ENCODE measurements at regions not wholly inside any gene's neighbourhood (a gene's known extent, or its start where the extent isn't known, plus 50 kb on each side); places are given as distances from the start of the nearest gene placed in this dataset.
"Not testable (repeated sequence)": the region's sequence is repeated elsewhere in the genome, so short reads cannot be mapped to it uniquely, and the experiment has no call there.

DNA sequence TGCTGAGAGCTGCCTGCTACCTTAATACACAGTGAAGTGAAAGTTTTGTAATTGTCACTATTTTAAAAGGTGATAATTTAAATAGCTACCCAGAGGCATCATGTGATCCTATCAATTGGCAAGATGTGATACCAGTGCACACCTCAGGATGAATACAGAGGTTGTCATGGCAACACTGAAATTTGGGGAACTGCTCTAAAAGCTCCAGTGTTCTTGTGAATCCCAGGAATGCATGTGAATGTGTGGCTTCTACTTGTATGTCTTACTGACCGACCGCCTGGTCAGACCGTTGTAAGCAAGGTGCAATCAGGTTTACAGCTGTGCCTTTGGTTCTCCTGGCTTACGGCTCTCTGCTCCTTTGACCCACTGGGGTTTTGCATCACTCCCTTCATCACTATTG is 146.3 kb upstream of the GJE1 start:
- Histone ChIP-seq H3K27me3 (ENCODE audit: control insufficient read depth in 2 of 2, insufficient read depth in 1 of 2, low read length in 1 of 2) (no peaks in the 10 kb centered on the region), H3K27ac (ENCODE audit: low read depth in 1 of 2, low read length in 1 of 2) (no peak overlapping the region), H3K4me3 (ENCODE audit: low read length in 2 of 2) (no peak overlapping the region), H3K9me3 (ENCODE audit: control insufficient read depth in 2 of 2, insufficient read depth in 1 of 2, low read length in 1 of 2) (no peaks in the 10 kb centered on the region), H3K36me3 (ENCODE audit: control insufficient read depth in 2 of 2, insufficient read depth in 2 of 2, low read length in 1 of 2) (no peaks in the 10 kb centered on the region), H3K4me1 (ENCODE audit: control insufficient read depth in 2 of 2, insufficient read depth in 2 of 2, low read length in 2 of 2) (no peaks in the 10 kb centered on the region)
- no peak for DNase-seq (ENCODE audit: low read depth in 6 of 9, low spot score in 9 of 9)
- WGBS = 95% methylated on average over 4 of the region's 4 CpGs

DNA sequence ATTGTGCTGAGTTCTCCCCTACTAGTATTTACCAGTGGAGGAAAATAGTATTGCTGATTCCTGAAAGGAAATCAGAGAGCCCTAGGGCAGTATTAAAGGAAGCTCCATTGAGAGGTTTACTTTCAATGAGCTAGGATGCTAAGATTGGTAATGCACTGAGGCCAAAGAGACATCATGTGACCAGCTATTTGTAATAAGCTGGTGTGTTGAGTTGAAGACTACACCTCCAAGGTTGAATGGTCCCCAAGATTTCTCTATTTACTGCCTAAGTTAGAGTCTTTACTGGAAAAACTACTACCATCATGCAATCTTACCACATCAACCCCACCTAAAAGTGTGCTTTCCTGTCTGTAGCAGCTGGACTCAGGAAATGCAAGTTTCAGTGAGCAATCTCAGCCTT is 151.5 kb upstream of the GJE1 start:
- no peak for DNase-seq (ENCODE audit: low read depth in 6 of 9, low spot score in 9 of 9)
- Histone ChIP-seq H3K4me3 (ENCODE audit: low read length in 2 of 2) (no peak overlapping the region), H3K36me3 (ENCODE audit: control insufficient read depth in 2 of 2, insufficient read depth in 2 of 2, low read length in 1 of 2) (no peaks in the 10 kb centered on the region), H3K9me3 (ENCODE audit: control insufficient read depth in 2 of 2, insufficient read depth in 1 of 2, low read length in 1 of 2) (no peaks in the 10 kb centered on the region), H3K4me1 (ENCODE audit: control insufficient read depth in 2 of 2, insufficient read depth in 2 of 2, low read length in 2 of 2) (no peaks in the 10 kb centered on the region), H3K27ac (ENCODE audit: low read depth in 1 of 2, low read length in 1 of 2) (no peak overlapping the region), H3K27me3 (ENCODE audit: control insufficient read depth in 2 of 2, insufficient read depth in 1 of 2, low read length in 1 of 2) (no peaks in the 10 kb centered on the region)

DNA sequence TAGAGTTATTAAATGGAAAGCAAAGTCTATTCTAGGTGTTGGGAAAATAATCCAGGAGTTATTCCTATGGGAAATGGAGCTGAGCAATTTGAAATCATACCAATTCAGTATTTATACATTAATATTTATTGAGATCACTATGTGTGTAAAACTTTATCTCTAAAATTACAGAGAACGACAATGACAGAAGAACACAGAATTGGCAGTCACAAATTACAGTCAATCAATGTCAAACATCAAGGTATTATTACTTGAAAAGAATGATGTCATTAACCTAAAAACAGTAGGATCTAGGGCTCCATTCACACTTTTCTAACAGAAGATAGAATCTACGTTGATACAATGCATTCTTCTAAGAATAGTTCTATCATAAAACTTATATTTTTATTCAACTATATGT is 154.9 kb upstream of the GJE1 start:
- no peaks in the 10 kb centered on the region for H3K36me3 ChIP-seq (ENCODE audit: control insufficient read depth in 2 of 2, insufficient read depth in 2 of 2, low read length in 1 of 2)
- H3K9me3 ChIP-seq (ENCODE audit: control insufficient read depth in 2 of 2, insufficient read depth in 1 of 2, low read length in 1 of 2) = no peaks in the 10 kb centered on the region
- H3K27ac ChIP-seq (ENCODE audit: low read depth in 1 of 2, low read length in 1 of 2) = no peak overlapping the region
- no peak for DNase-seq (ENCODE audit: low read depth in 6 of 9, low spot score in 9 of 9)
- H3K27me3 ChIP-seq (ENCODE audit: control insufficient read depth in 2 of 2, insufficient read depth in 1 of 2, low read length in 1 of 2) = no peaks in the 10 kb centered on the region
- H3K4me3 ChIP-seq (ENCODE audit: low read length in 2 of 2) = no peak overlapping the region
- WGBS = 94% methylated on average over 2 of the region's 2 CpGs
- no peaks in the 10 kb centered on the region for H3K4me1 ChIP-seq (ENCODE audit: control insufficient read depth in 2 of 2, insufficient read depth in 2 of 2, low read length in 2 of 2)

DNA sequence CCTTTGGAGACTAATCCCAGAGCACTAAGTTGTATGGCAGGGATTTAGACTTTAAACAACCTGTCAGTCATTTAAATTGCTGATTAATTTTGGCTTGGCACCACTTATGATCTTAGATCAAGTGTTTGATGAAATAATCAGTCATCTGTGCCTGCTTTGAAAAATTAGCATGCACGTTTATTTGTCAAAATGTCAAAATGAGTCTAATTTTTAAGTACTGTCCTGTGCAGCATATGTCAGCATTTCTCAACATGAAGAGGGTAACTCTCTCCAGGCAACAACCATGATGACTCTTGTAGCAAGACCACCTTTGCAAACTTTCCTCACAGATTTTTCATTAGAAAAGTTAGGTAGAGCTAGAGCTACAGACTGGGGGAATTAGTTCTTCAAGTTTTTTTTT is 155.7 kb upstream of the GJE1 start:
- H3K27ac ChIP-seq (ENCODE audit: low read depth in 1 of 2, low read length in 1 of 2) = no peak overlapping the region
- WGBS = 93% methylated on average over 1 of the region's 1 CpG
- no peaks in the 10 kb centered on the region for H3K4me1 ChIP-seq (ENCODE audit: control insufficient read depth in 2 of 2, insufficient read depth in 2 of 2, low read length in 2 of 2)
- H3K9me3 ChIP-seq (ENCODE audit: control insufficient read depth in 2 of 2, insufficient read depth in 1 of 2, low read length in 1 of 2) = no peaks in the 10 kb centered on the region
- H3K36me3 ChIP-seq (ENCODE audit: control insufficient read depth in 2 of 2, insufficient read depth in 2 of 2, low read length in 1 of 2) = no peaks in the 10 kb centered on the region
- no peaks in the 10 kb centered on the region for H3K27me3 ChIP-seq (ENCODE audit: control insufficient read depth in 2 of 2, insufficient read depth in 1 of 2, low read length in 1 of 2)
- H3K4me3 ChIP-seq (ENCODE audit: low read length in 2 of 2) = no peak overlapping the region
- DNase-seq (ENCODE audit: low read depth in 6 of 9, low spot score in 9 of 9) = no peak

DNA sequence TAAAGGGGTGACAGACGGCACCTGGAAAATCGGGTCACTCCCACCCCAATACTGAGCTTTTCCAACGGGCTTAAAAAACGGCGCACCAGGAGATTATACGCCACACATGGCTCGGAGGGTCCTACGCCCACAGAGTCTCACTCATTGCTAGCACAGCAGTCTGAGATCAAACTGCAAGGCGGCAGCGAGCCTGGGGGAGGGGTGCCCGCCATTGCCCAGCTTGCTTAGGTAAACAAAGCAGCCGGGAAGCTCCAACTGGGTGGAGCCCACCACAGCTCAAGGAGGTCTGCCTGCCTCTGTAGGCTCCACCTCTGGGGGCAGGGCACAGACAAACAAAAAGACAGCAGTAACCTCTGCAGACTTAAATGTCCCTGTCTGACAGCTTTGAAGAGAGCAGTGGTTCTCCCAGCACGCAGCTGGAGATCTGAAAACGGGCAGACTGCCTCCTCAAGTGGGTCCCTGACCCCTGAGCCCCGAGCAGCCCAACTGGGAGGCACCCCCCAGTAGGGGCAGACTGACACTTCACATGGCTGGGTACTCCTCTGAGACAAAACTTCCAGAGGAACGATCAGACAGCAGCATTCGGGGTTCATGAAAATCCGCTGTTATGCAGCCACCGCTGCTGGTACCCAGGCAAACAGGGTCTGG is 162.8 kb upstream of the GJE1 start:
- not testable (repeated sequence) for H3K4me3 ChIP-seq (ENCODE audit: low read length in 2 of 2); H3K4me1 ChIP-seq (ENCODE audit: control insufficient read depth in 2 of 2, insufficient read depth in 2 of 2, low read length in 2 of 2); H3K36me3 ChIP-seq (ENCODE audit: control insufficient read depth in 2 of 2, insufficient read depth in 2 of 2, low read length in 1 of 2); H3K27ac ChIP-seq (ENCODE audit: low read depth in 1 of 2, low read length in 1 of 2); DNase-seq (ENCODE audit: low read depth in 6 of 9, low spot score in 9 of 9); H3K27me3 ChIP-seq (ENCODE audit: control insufficient read depth in 2 of 2, insufficient read depth in 1 of 2, low read length in 1 of 2)
- peaks cover 0 to 13% of the 10 kb centered on the region in 2 donors for H3K9me3 ChIP-seq (ENCODE audit: control insufficient read depth in 2 of 2, insufficient read depth in 1 of 2, low read length in 1 of 2)
- WGBS = 94% methylated on average over 19 of the region's 19 CpGs

DNA sequence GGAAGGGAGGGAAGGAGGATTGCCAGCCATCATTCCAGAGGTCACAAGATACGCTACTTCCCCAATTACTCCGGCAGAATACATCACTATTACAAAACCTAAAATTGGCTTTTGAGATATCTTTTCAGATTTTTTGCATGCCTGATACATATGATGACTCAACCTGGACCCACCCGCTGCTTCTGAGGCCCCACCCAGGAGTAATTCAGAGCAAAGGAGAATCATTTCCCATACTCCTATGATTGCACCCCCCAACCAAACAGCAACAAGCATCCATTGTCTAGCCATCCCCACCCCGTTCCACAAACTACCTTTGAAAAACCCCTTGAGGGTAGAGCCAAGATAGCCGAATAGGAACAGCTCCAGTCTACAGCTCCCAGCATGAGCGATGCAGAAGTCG is 163.5 kb upstream of the GJE1 start:
- no peak for DNase-seq (ENCODE audit: low read depth in 6 of 9, low spot score in 9 of 9)
- 95% methylated on average over 7 of the region's 7 CpGs for WGBS
- Histone ChIP-seq H3K9me3 (ENCODE audit: control insufficient read depth in 2 of 2, insufficient read depth in 1 of 2, low read length in 1 of 2) (peaks cover 0 to 13% of the 10 kb centered on the region in 2 donors), H3K4me1 (ENCODE audit: control insufficient read depth in 2 of 2, insufficient read depth in 2 of 2, low read length in 2 of 2) (no peaks in the 10 kb centered on the region), H3K27ac (ENCODE audit: low read depth in 1 of 2, low read length in 1 of 2) (no peak overlapping the region), H3K36me3 (ENCODE audit: control insufficient read depth in 2 of 2, insufficient read depth in 2 of 2, low read length in 1 of 2) (no peaks in the 10 kb centered on the region), H3K4me3 (ENCODE audit: low read length in 2 of 2) (no peak overlapping the region), H3K27me3 (ENCODE audit: control insufficient read depth in 2 of 2, insufficient read depth in 1 of 2, low read length in 1 of 2) (no peaks in the 10 kb centered on the region)

DNA sequence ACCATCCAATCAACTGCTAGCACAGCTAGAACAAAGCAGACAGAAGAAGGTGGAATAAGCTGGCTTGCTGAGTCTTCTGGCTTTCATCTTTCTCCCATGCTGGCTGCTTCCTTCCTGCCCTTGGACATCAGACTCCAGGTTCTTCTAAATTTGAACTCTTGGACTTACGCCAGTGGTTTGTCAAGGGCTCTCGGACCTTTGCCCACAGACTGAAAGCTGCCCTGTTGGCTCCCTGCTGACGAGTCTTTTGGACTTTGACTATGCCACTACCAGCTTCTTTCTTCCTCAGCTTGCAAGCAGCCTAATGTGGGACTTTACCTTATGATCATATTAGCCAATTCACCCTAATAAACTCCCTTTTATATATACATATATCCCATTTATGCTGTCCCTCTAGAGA is 164.1 kb upstream of the GJE1 start:
- peaks cover 0 to 13% of the 10 kb centered on the region in 2 donors for H3K9me3 ChIP-seq (ENCODE audit: control insufficient read depth in 2 of 2, insufficient read depth in 1 of 2, low read length in 1 of 2)
- WGBS = 95% methylated on average over 3 of the region's 3 CpGs
- no peak overlapping the region for H3K4me3 ChIP-seq (ENCODE audit: low read length in 2 of 2)
- no peaks in the 10 kb centered on the region for H3K4me1 ChIP-seq (ENCODE audit: control insufficient read depth in 2 of 2, insufficient read depth in 2 of 2, low read length in 2 of 2)
- no peaks in the 10 kb centered on the region for H3K27me3 ChIP-seq (ENCODE audit: control insufficient read depth in 2 of 2, insufficient read depth in 1 of 2, low read length in 1 of 2)
- DNase-seq (ENCODE audit: low read depth in 6 of 9, low spot score in 9 of 9) = no peak
- no peak overlapping the region for H3K27ac ChIP-seq (ENCODE audit: low read depth in 1 of 2, low read length in 1 of 2)
- no peaks in the 10 kb centered on the region for H3K36me3 ChIP-seq (ENCODE audit: control insufficient read depth in 2 of 2, insufficient read depth in 2 of 2, low read length in 1 of 2)

DNA sequence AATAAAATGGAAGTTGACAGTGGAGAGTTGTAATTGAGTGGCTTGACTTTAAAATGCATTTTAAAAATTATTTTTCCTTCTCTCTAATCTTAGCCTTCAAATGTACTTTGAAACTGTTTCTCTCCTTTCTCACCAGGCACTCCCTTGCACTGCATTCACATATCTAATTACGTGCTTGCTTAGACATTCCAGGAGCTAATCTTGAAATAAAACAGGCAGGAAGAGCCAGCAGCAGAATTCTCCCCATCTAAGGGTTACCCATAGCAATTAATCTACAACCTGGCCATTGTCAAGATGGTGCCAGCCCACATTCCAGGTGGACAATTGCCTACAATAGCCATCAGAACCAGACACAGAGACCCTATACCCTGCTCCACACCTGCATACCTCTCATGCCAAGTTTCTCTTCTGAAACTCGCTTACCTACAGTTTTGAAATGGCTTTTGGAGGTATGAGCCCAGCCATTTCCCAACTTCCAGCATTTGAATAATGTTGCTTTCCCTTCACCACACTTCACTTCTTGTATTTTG is 167.6 kb upstream of the GJE1 start:
- H3K36me3 ChIP-seq (ENCODE audit: control insufficient read depth in 2 of 2, insufficient read depth in 2 of 2, low read length in 1 of 2) = no peaks in the 10 kb centered on the region
- 92% methylated on average over 2 of the region's 2 CpGs for WGBS
- H3K9me3 ChIP-seq (ENCODE audit: control insufficient read depth in 2 of 2, insufficient read depth in 1 of 2, low read length in 1 of 2) = peaks cover 0 to 13% of the 10 kb centered on the region in 2 donors
- no peaks in the 10 kb centered on the region for H3K4me1 ChIP-seq (ENCODE audit: control insufficient read depth in 2 of 2, insufficient read depth in 2 of 2, low read length in 2 of 2)
- no peak overlapping the region for H3K27ac ChIP-seq (ENCODE audit: low read depth in 1 of 2, low read length in 1 of 2)
- no peak for DNase-seq (ENCODE audit: low read depth in 6 of 9, low spot score in 9 of 9)
- H3K27me3 ChIP-seq (ENCODE audit: control insufficient read depth in 2 of 2, insufficient read depth in 1 of 2, low read length in 1 of 2) = no peaks in the 10 kb centered on the region
- no peak overlapping the region for H3K4me3 ChIP-seq (ENCODE audit: low read length in 2 of 2)

DNA sequence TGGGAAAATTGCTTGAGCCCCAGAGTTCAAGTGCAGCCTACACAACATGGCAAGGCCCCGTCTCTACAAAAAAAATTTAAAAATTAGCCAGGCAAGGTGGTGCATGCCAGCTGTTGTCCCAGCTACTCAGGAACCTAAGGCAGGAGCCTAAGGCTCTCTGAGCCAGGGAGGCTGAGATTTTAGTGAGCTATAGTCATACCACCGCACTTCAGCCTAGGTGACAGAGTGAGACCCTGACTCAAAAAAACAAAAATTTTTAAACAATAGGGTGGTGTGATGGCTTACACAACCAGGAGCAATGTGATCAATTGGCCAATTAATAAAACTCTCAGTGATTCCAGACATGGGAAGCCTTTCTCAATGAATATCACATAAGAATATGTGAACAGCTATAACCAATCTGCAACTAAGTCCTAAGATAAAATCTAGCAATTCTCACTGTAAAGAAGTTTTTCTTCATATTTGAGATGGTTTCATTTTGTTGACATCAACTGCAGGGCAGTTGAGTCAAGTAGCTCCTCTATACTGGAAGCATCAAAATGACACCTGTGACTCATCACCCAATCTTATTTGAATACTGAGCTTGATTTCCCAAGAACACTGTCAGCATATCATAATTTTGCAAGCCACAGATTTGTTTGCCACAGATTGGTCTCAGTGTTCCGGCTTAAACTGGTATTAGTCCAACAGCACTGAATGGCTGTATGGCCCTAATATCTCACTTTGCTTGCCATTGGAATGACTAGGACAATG is 169.0 kb upstream of the GJE1 start:
- no peak overlapping the region for H3K27ac ChIP-seq (ENCODE audit: low read depth in 1 of 2, low read length in 1 of 2)
- WGBS = 96% methylated on average over 3 of the region's 3 CpGs
- peaks cover 0 to 7% of the 10 kb centered on the region in 2 donors for H3K9me3 ChIP-seq (ENCODE audit: control insufficient read depth in 2 of 2, insufficient read depth in 1 of 2, low read length in 1 of 2)
- H3K36me3 ChIP-seq (ENCODE audit: control insufficient read depth in 2 of 2, insufficient read depth in 2 of 2, low read length in 1 of 2) = no peaks in the 10 kb centered on the region
- H3K4me3 ChIP-seq (ENCODE audit: low read length in 2 of 2) = no peak overlapping the region
- H3K27me3 ChIP-seq (ENCODE audit: control insufficient read depth in 2 of 2, insufficient read depth in 1 of 2, low read length in 1 of 2) = no peaks in the 10 kb centered on the region
- H3K4me1 ChIP-seq (ENCODE audit: control insufficient read depth in 2 of 2, insufficient read depth in 2 of 2, low read length in 2 of 2) = no peaks in the 10 kb centered on the region
- no peak for DNase-seq (ENCODE audit: low read depth in 6 of 9, low spot score in 9 of 9)

Measured in thymus (tissue), 11 donors.